Upper lobe of right lung (tissue), 1 donor: ENCODE measurements at regions not wholly inside any gene's neighbourhood (a gene's known extent, or its start where the extent isn't known, plus 50 kb on each side); places are given as distances from the start of the nearest gene placed in this dataset.

Source experiments
- ATAC-seq: fragments of 200-7000 bp; cut with Tn5 transposase; one replicate; pipeline ENCODE4 v1.9.1; 2020; ENCODE audit warnings: mild to moderate bottlenecking, moderate library complexity
- DNase-seq: peaks from one replicate; pipeline ENCODE4 v3.0.0-alpha.2; 2020
- H3K27ac ChIP-seq: fragments of 200-600 bp; one replicate; pipeline ENCODE4 v1.8.0; 2022
- H3K27me3 ChIP-seq: fragments of 200-600 bp; one replicate; pipeline ENCODE4 v1.8.0; 2022; ENCODE audit warnings: mild to moderate bottlenecking
- H3K36me3 ChIP-seq: fragments of 200-600 bp; one replicate; pipeline ENCODE4 v1.8.0; 2022
- H3K4me1 ChIP-seq: fragments of 200-600 bp; one replicate; pipeline ENCODE4 v1.8.0; 2022
- H3K4me3 ChIP-seq: fragments of 200-600 bp; one replicate; pipeline ENCODE4 v1.8.0; 2022; ENCODE audit warnings: mild to moderate bottlenecking
- H3K9me3 ChIP-seq: fragments of 200-600 bp; one replicate; pipeline ENCODE4 v1.8.0; 2022
- intact Hi-C: fragments of 100-400 bp; cut with DNase I; formaldehyde crosslinking; loops from one replicate; pipeline ENCODE4 v1.11.0; 2022
- TF ChIP-seq, protein P1 (sequence below): fragments of 200-600 bp; IDR thresholded peaks from one replicate; pipeline ENCODE4 v1.8.0; 2022; ENCODE audit warnings: antibody characterized with exemption
- donor health status: DM: no; HTN: yes; CAD: no; lungs with severe emphysema.

DNA sequence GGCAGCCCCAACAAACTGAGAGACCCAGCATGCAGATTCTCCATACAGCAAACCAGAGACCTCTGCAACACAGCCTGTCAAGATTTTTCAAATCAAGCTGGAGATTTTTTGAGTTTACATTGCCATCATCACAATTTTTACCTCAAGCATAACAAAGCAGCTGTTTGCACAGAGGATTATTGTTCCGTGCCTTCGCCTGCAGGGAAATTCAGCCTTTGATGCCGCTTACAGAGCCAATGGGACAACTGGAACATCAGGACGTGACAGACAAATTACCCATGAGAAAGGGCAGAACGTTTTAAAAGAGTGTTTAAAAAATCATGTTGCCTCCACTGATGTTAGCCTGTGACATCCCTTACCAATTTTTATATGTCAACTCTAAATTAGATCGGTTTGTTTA lies 363.7 kb downstream of the FBXW7 start:
- Histone ChIP-seq H3K9me3 (no peaks in the 10 kb centered on the region), H3K4me3 (no peak overlapping the region), H3K36me3 (no peaks in the 10 kb centered on the region), H3K27ac (no peak overlapping the region), H3K27me3 (no peaks in the 10 kb centered on the region), H3K4me1 (no peaks in the 10 kb centered on the region)
- ATAC-seq (no peak), DNase-seq (no peak)
- intact Hi-C loops: no loop called here
- TF ChIP-seq, protein P1, sequence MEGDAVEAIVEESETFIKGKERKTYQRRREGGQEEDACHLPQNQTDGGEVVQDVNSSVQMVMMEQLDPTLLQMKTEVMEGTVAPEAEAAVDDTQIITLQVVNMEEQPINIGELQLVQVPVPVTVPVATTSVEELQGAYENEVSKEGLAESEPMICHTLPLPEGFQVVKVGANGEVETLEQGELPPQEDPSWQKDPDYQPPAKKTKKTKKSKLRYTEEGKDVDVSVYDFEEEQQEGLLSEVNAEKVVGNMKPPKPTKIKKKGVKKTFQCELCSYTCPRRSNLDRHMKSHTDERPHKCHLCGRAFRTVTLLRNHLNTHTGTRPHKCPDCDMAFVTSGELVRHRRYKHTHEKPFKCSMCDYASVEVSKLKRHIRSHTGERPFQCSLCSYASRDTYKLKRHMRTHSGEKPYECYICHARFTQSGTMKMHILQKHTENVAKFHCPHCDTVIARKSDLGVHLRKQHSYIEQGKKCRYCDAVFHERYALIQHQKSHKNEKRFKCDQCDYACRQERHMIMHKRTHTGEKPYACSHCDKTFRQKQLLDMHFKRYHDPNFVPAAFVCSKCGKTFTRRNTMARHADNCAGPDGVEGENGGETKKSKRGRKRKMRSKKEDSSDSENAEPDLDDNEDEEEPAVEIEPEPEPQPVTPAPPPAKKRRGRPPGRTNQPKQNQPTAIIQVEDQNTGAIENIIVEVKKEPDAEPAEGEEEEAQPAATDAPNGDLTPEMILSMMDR: no peak

DNA sequence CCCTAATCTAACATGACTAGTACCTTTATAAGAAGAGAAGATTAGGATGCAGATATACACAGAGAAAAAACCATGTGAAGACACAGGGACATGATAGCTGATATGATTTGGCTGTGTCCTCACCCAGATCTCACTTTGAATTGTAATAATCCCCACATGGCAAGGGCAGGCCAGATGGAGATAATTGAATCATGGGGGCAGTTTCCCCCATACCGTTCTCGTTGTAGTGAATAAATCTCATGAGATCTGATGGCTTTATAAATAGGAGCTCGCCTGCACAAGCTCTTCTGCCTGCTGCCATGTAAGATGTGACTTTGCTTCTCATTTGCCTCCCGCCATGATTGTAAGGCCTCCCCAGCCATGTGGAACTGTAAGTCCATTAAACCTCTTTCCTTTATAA lies 364.3 kb downstream of the FBXW7 start:
- no peaks in the 10 kb centered on the region for H3K27me3 ChIP-seq
- H3K36me3 ChIP-seq: no peaks in the 10 kb centered on the region
- intact Hi-C loops: no loop called here
- ATAC-seq (no peak), DNase-seq (no peak)
- no peak overlapping the region for H3K27ac ChIP-seq
- H3K4me3 ChIP-seq: no peak overlapping the region
- TF ChIP-seq, protein P1: no peak
- no peaks in the 10 kb centered on the region for H3K4me1 ChIP-seq
- no peaks in the 10 kb centered on the region for H3K9me3 ChIP-seq

DNA sequence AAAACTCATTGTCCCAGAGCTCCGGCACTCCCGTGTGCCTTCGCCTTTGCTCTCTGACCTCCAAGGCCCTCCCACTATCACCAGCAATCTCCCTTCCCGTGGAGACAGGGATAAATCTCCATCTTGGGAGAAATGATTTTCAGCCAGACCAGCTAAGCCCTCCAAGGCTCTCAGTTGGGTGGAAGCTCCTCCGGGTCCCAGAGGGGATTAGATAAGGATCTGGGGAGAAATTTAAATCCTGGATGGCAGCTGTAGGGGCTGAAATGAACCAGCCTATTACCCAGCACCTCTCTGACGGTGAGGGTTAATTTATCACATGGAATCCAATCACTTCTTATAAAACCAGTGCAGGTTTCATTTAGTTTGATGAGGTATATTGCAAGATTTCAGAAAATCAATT lies 366.2 kb downstream of the FBXW7 start:
- Histone ChIP-seq H3K4me1 (no peaks in the 10 kb centered on the region), H3K27ac (no peak overlapping the region), H3K36me3 (no peaks in the 10 kb centered on the region), H3K9me3 (no peaks in the 10 kb centered on the region), H3K4me3 (no peak overlapping the region), H3K27me3 (no peaks in the 10 kb centered on the region)
- DNase-seq (no peak), ATAC-seq (no peak)
- intact Hi-C loops: no loop called here
- TF ChIP-seq, protein P1: no peak

DNA sequence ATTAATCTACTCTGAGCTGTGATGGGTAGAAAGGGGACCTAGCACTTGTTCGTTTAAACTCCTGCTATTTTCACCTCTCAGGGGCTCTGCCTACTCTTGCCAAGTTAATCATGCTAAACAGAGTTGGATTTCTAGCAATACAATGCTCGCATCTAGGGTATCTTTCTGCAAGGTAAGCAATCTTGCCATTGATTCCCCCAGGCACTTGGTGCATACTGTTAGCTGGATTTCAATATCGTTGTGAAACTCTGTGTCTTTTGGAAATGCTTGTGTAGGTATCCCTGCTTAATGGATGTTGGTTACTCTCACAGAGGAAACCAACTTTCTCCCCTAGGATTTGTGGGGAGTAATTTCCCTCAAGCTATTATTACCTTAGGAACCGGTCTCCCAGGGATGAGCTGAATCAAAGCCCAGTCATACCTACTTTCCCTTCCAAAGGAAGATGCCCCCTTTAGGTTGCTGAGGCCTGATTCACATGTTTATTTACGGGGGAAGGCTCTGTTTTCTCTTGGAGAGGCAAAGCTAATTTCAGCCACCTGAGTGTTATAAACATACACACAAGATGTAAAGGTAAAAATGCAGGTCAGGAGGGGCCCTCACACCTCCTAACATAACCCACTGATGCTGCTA lies 366.8 kb downstream of the FBXW7 start:
- ATAC-seq (no peak), DNase-seq (no peak)
- intact Hi-C loops: no loop called here
- H3K36me3 ChIP-seq: no peaks in the 10 kb centered on the region
- H3K9me3 ChIP-seq: no peaks in the 10 kb centered on the region
- H3K27me3 ChIP-seq: no peaks in the 10 kb centered on the region
- H3K4me3 ChIP-seq: no peak overlapping the region
- no peaks in the 10 kb centered on the region for H3K4me1 ChIP-seq
- H3K27ac ChIP-seq: no peak overlapping the region
- TF ChIP-seq, protein P1: no peak

DNA sequence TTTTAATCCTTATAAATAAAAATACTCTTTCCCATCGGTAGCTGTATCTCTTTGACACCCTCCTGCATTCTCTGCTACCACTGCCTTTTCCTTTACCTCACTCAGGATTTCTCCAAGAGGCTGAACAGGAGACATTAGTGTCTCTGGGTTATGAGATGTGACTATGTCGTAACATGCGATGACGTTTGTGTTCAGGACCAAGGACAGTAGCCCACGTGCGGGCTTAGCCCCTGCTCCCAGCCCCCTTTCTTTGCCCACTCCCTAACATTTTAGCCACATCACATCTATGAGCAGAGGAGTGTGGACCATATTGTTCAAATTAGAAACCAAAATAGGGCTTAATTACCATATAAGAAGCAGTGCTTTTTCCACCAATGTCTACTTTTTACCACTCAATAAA lies 369.3 kb downstream of the FBXW7 start:
- TF ChIP-seq, protein P1: no peak
- Histone ChIP-seq H3K27ac (no peak overlapping the region), H3K4me3 (no peak overlapping the region), H3K36me3 (no peaks in the 10 kb centered on the region), H3K9me3 (no peaks in the 10 kb centered on the region), H3K27me3 (no peaks in the 10 kb centered on the region), H3K4me1 (no peaks in the 10 kb centered on the region)
- ATAC-seq: no peak
- intact Hi-C loops: no loop called here
- no peak for DNase-seq

DNA sequence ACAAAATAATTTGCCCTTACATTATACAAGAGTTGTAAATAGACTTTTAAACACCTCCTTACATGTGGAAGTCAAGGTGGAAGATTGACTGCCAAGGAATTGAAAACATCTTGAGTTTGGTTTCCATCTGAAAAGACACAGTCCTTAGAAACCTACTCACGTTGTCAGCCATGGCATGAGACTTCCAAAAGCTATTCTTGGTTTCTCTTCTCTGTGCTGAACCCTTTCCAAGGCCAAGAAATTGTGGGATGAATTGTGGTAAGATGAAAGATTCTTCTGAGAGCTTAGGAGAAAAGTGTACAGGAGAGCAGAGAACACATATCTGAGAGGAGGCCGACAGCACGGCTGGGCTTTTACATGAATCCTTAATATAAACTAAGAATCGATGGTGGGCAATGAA lies 370.0 kb downstream of the FBXW7 start:
- no peak overlapping the region for H3K4me3 ChIP-seq
- ATAC-seq (no peak), DNase-seq (no peak)
- no peaks in the 10 kb centered on the region for H3K27me3 ChIP-seq
- no peaks in the 10 kb centered on the region for H3K4me1 ChIP-seq
- H3K36me3 ChIP-seq: no peaks in the 10 kb centered on the region
- intact Hi-C loops: no loop called here
- H3K27ac ChIP-seq: no peak overlapping the region
- no peaks in the 10 kb centered on the region for H3K9me3 ChIP-seq
- TF ChIP-seq, protein P1: no peak
